Calu3 (cell line): ENCODE measurements at regions not wholly inside any gene's neighbourhood (a gene's known extent, or its start where the extent isn't known, plus 50 kb on each side); places are given as distances from the start of the nearest gene placed in this dataset.

ENCODE experiments used
- BruUV-seq: library from RNA; stranded (reverse); fragments of 400-500 nt; replicated peaks from 2 replicates; lab custom pipeline; 2021; lab: Mats Ljungman, UMichigan
- CTCF ChIA-PET: fragments of 300-600 bp; sonication (Branson Sonifier 250); formaldehyde crosslinking; loops from one replicate; lab custom pipeline; 2022; ENCODE audit warnings: antibody characterized with exemption; lab: Charles Lee
- DNase-seq: peaks from one replicate; pipeline ENCODE4 v3.0.0; 2022
- H3K27ac Mint-ChIP-seq: one replicate; pipeline ENCODE4 v1.8.0; 2022; ENCODE audit warnings: mixed read lengths; ENCODE audit not compliant: unreplicated experiment
- H3K27me3 Mint-ChIP-seq: one replicate; pipeline ENCODE4 v1.8.0; 2022; ENCODE audit warnings: mixed read lengths; ENCODE audit not compliant: unreplicated experiment
- H3K36me3 Mint-ChIP-seq: one replicate; pipeline ENCODE4 v1.8.0; 2022; ENCODE audit warnings: mild to moderate bottlenecking, moderate library complexity, mixed read lengths; ENCODE audit not compliant: insufficient read depth, unreplicated experiment
- H3K4me1 Mint-ChIP-seq: one replicate; pipeline ENCODE4 v1.8.0; 2022; ENCODE audit warnings: mild to moderate bottlenecking, low read depth, mixed read lengths; ENCODE audit not compliant: unreplicated experiment
- H3K4me3 Mint-ChIP-seq: one replicate; pipeline ENCODE4 v1.8.0; 2022; ENCODE audit warnings: mild to moderate bottlenecking, low read depth, moderate library complexity, mixed read lengths; ENCODE audit not compliant: unreplicated experiment
- H3K9me3 Mint-ChIP-seq: one replicate; pipeline ENCODE4 v1.8.0; 2022; ENCODE audit warnings: low read depth, mixed read lengths; ENCODE audit not compliant: unreplicated experiment
- intact Hi-C: fragments of 100-400 bp; cut with micrococcal nuclease; formaldehyde crosslinking; loops from one replicate; pipeline ENCODE4 v1.10.0; 2022; ENCODE audit not compliant: unreplicated experiment
- TF ChIP-seq, protein P1 (sequence below): fragments of 200-600 bp; IDR thresholded peaks from one replicate; pipeline ENCODE4 v1.8.0; 2022; ENCODE audit warnings: antibody characterized with exemption; ENCODE audit not compliant: unreplicated experiment

DNA sequence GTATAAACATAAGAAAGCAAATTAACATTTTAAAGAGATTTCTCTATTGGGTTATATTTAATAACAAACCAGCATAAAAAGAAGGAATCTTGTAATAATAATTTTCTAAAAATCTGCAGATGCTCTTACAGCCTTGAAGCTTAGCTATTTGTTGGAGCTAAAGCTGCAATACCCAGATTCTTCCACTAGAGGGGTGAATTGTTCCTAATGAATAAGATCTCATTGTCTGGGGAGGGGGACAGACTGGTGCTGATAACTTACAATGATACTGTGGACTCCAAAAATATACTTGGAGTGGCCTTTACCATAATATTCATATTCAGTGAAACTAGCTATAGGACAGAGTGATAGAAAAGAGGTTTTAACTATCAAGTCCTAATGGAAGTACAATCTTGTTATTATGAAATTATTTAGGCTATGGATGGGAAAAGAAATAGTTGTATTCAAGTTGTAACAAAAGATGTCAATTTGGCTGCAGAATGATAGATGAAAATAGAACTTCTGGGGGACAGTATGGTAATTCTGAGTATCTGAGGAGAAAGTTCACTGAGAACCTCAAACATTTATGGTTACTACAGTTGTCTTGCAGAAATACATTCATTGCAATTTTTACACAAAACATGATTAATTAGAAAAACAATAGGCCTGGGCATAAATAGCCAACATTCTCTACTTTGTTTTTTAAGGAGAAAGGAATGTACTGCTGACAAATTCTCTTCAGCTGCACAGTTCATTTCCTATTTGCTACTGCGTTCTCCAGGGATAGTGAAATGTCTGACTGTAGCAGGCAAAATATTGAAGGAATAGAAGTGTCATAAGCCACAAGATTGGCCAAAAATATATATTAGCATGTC lies 443.3 kb downstream of the GBA3 start:
- intact Hi-C loops, result loop anchor here (5.0 to 10.0 kb wide), 3 partner anchors 91 to 239 kb away; no protein-coding TSS in a partner anchor
- peaks cover 4% of the 10 kb centered on the region for H3K4me1 Mint-ChIP-seq
- TF ChIP-seq, protein P1, sequence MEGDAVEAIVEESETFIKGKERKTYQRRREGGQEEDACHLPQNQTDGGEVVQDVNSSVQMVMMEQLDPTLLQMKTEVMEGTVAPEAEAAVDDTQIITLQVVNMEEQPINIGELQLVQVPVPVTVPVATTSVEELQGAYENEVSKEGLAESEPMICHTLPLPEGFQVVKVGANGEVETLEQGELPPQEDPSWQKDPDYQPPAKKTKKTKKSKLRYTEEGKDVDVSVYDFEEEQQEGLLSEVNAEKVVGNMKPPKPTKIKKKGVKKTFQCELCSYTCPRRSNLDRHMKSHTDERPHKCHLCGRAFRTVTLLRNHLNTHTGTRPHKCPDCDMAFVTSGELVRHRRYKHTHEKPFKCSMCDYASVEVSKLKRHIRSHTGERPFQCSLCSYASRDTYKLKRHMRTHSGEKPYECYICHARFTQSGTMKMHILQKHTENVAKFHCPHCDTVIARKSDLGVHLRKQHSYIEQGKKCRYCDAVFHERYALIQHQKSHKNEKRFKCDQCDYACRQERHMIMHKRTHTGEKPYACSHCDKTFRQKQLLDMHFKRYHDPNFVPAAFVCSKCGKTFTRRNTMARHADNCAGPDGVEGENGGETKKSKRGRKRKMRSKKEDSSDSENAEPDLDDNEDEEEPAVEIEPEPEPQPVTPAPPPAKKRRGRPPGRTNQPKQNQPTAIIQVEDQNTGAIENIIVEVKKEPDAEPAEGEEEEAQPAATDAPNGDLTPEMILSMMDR, result no peak
- CTCF ChIA-PET, result no interaction called here
- no peaks in the 10 kb centered on the region for H3K9me3 Mint-ChIP-seq
- BruUV-seq, result no TSS peak
- H3K27me3 Mint-ChIP-seq, result no peaks in the 10 kb centered on the region
- peak; percentile 30 for DNase-seq
- H3K27ac Mint-ChIP-seq, result no peak overlapping the region
- H3K36me3 Mint-ChIP-seq, result no peaks in the 10 kb centered on the region
- H3K4me3 Mint-ChIP-seq, result no peak overlapping the region

DNA sequence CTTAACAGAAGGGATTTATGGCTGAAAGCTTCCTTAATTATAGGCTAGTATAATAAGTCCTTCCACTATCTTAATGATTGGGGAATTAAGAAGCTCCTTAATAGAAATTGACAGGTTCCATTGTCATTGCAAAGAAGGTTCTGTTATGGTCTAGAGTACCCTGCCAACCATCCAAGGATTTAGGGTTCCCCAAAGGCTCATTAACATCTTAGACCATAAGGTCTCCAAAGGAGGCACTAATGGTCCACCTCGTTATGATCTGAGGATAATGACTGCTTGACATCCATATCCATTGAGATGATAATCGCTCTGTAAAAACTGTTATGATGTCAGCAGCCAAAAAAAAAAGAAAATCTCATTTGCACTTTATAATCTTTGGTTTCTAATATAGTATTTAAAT lies 441.6 kb downstream of the GBA3 start:
- CTCF ChIA-PET, result no interaction called here
- BruUV-seq, result no TSS peak
- TF ChIP-seq, protein P1, result no peak
- no peaks in the 10 kb centered on the region for H3K27me3 Mint-ChIP-seq
- no peaks in the 10 kb centered on the region for H3K9me3 Mint-ChIP-seq
- H3K4me1 Mint-ChIP-seq, result peaks cover 8% of the 10 kb centered on the region
- H3K36me3 Mint-ChIP-seq, result no peaks in the 10 kb centered on the region
- no peak for DNase-seq
- no peak overlapping the region for H3K27ac Mint-ChIP-seq
- H3K4me3 Mint-ChIP-seq, result no peak overlapping the region
- intact Hi-C loops, result loop anchor here (10.0 kb wide), 2 partner anchors 90 to 190 kb away; no protein-coding TSS in a partner anchor

DNA sequence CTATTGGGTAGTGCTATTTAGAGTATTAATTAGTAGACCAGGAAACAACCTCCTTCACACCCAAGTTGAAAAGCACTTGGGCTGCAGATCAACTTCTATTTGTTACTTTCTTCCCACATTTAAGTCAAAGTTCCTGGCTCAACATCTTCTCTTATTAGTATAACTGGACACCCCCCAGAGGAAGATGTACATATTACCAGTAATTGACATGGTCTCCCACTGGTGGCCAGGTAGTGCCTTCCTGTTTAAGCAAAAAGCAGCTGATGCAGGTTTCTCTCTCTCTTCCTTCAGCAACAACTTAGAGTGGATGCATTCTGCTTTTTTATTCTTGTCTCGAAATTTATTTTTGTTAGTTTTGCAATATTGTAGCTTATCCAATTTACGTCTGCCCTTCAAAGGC lies 438.1 kb downstream of the GBA3 start:
- Mint-ChIP-seq H3K27ac (no peak overlapping the region), H3K27me3 (no peaks in the 10 kb centered on the region), H3K9me3 (peaks cover 1% of the 10 kb centered on the region), H3K36me3 (no peaks in the 10 kb centered on the region), H3K4me3 (no peak overlapping the region), H3K4me1 (peaks cover 8% of the 10 kb centered on the region)
- BruUV-seq, result no TSS peak
- no peak for DNase-seq
- intact Hi-C loops, result loop anchor here (10.0 kb wide), 2 partner anchors 86 to 194 kb away; no protein-coding TSS in a partner anchor
- TF ChIP-seq, protein P1, result no peak
- CTCF ChIA-PET, result interaction anchor here (1.1 to 1.2 kb wide), 2 partner anchors 9 to 233 kb away, joined by 3 read pairs; no protein-coding TSS in a partner anchor

DNA sequence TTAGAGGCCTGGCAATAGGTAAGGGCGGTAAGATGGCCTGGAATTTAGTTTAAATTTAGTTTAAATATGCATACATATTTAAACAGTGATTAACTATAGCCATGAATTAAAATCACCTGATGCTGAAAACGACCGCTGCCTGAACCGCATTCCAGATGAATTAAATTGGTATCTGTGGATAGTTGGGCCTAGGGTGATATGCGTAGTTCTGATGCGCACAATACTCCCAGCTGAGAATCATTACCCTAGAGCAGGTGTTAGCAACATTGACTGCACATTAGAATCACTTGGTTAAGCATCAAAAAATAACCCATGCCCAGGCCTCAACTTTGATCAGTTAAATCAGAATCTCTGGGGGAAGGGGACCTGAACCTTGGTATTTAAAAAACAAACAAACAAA lies 432.4 kb downstream of the GBA3 start:
- no TSS peak for BruUV-seq
- DNase-seq, result no peak
- no peaks in the 10 kb centered on the region for H3K36me3 Mint-ChIP-seq
- CTCF ChIA-PET, result no interaction called here
- H3K27ac Mint-ChIP-seq, result no peak overlapping the region
- no peak overlapping the region for H3K4me3 Mint-ChIP-seq
- TF ChIP-seq, protein P1, result no peak
- intact Hi-C loops, result no loop called here
- H3K4me1 Mint-ChIP-seq, result no peaks in the 10 kb centered on the region
- H3K27me3 Mint-ChIP-seq, result no peaks in the 10 kb centered on the region
- peaks cover 9% of the 10 kb centered on the region for H3K9me3 Mint-ChIP-seq
